ENCODE measurements at regions not wholly inside any gene's neighbourhood (a gene's known extent, or its start where the extent isn't known, plus 50 kb on each side); places are given as distances from the start of the nearest gene placed in this dataset.

GRCh38 chr17:27984816-27985215 lies 57.7 kb upstream of the NLK start:
- CTCF ChIA-PET = interaction anchor here (0.7 kb wide), 1 partner anchor 24 kb away, joined by 3 read pairs; no protein-coding TSS in a partner anchor
- TF ChIP-seq, protein P1, sequence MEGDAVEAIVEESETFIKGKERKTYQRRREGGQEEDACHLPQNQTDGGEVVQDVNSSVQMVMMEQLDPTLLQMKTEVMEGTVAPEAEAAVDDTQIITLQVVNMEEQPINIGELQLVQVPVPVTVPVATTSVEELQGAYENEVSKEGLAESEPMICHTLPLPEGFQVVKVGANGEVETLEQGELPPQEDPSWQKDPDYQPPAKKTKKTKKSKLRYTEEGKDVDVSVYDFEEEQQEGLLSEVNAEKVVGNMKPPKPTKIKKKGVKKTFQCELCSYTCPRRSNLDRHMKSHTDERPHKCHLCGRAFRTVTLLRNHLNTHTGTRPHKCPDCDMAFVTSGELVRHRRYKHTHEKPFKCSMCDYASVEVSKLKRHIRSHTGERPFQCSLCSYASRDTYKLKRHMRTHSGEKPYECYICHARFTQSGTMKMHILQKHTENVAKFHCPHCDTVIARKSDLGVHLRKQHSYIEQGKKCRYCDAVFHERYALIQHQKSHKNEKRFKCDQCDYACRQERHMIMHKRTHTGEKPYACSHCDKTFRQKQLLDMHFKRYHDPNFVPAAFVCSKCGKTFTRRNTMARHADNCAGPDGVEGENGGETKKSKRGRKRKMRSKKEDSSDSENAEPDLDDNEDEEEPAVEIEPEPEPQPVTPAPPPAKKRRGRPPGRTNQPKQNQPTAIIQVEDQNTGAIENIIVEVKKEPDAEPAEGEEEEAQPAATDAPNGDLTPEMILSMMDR (conservative IDR thresholded peaks at IDR 0.05; ENCODE audit: low read depth, low read length) = no peak
- no peak for TF ChIP-seq EZH2 (IDR thresholded peaks at IDR 0.05; ENCODE audit: borderline replicate concordance, low read depth, low read length, poor library complexity, severe bottlenecking)
- peak; percentile 70 for DNase-seq (ENCODE audit: low spot score)
- H3K9me3 ChIP-seq (ENCODE audit: low read depth, low read length, poor library complexity, severe bottlenecking) = no peaks in the 10 kb centered on the region
- no peak overlapping the region for H3K27ac ChIP-seq (ENCODE audit: low read depth, low read length, poor library complexity, severe bottlenecking)
- POLR2A ChIA-PET (ENCODE audit: low non-redundant PET) = no interaction called here
- H3K4me3 ChIP-seq (ENCODE audit: low read depth, low read length, poor library complexity, severe bottlenecking) = peak overlapping the region; percentile 10
- H3K27me3 ChIP-seq (replicated peaks; ENCODE audit: insufficient read depth, low read depth, low read length, poor library complexity) = no peaks in the 10 kb centered on the region
- intact Hi-C loops (cut with micrococcal nuclease; ENCODE audit: unreplicated experiment) = no loop called here
- BruUV-seq (replicated peaks) = no TSS peak
- no peaks in the 10 kb centered on the region for H3K36me3 ChIP-seq (ENCODE audit: insufficient read depth, low read length, poor library complexity, severe bottlenecking)
- peaks cover 25% of the 10 kb centered on the region for H3K4me1 ChIP-seq (ENCODE audit: insufficient read depth, low read length, poor library complexity, severe bottlenecking)

DNA sequence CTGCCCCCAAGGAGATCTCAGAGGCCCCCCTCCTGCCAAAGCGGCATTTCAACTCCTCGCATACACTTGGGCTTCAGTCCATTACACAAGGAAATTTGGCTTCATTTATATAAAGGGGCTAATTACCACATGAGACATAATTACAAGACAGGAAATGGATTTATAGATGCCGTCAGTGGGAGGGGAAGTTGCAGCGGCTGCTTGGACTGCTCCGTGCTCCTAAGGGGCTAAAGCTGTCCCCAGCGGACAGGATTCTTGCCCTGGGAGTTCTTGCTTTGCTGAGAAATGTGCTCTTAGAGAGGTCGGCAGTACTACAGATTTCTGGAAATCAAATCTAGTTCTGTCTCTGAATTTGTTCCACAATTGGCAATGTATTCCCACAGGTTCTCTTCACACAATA lies 57.2 kb upstream of the NLK start:
- Histone ChIP-seq H3K4me3 (ENCODE audit: low read depth, low read length, poor library complexity, severe bottlenecking) (peak overlapping the region; percentile 10), H3K27me3 (replicated peaks; ENCODE audit: insufficient read depth, low read depth, low read length, poor library complexity) (no peaks in the 10 kb centered on the region), H3K4me1 (ENCODE audit: insufficient read depth, low read length, poor library complexity, severe bottlenecking) (peaks cover 25% of the 10 kb centered on the region), H3K27ac (ENCODE audit: low read depth, low read length, poor library complexity, severe bottlenecking) (peak overlapping the region; percentile 58), H3K36me3 (ENCODE audit: insufficient read depth, low read length, poor library complexity, severe bottlenecking) (no peaks in the 10 kb centered on the region), H3K9me3 (ENCODE audit: low read depth, low read length, poor library complexity, severe bottlenecking) (no peaks in the 10 kb centered on the region)
- intact Hi-C loops (cut with micrococcal nuclease; ENCODE audit: unreplicated experiment) = no loop called here
- BruUV-seq (replicated peaks) = no TSS peak
- POLR2A ChIA-PET (ENCODE audit: low non-redundant PET) = no interaction called here
- DNase-seq (ENCODE audit: low spot score) = peak; percentile 92
- CTCF ChIA-PET = interaction anchor here (0.7 kb wide), 1 partner anchor 23 kb away, joined by 3 read pairs; no protein-coding TSS in a partner anchor
- TF ChIP-seq EZH2 (IDR thresholded peaks at IDR 0.05; ENCODE audit: borderline replicate concordance, low read depth, low read length, poor library complexity, severe bottlenecking) = no peak
- TF ChIP-seq, protein P1 (conservative IDR thresholded peaks at IDR 0.05; ENCODE audit: low read depth, low read length) = no peak

DNA sequence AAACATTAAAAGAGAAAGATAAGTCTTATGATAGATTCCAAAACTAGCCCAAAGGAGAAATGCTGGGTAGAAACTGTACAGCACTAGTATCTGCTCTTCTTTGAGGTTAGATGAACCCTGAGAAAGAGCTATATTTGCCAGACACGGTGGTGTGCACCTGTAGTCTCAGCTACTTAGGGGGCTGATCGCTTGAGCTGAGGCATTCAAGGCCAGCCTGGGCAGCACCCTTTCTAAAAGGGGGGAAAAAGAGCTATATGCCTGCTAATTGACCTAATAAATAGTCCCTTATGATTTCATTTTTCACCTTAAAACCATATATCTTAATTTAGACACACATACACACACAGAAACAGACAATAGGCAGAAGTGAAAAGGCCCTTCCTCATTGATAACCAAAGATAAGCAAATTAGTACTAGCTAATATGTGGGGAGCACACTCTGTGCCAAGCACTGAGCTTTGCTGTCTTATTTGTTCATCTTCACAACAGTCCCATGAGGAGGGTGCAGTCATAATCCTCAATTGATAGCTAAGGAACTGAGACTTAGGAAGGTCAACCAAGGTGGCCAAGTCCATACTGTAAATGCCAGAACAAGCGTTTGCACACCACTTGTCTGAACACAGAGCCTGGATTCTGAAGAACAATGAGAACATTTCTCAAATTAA lies 56.6 kb upstream of the NLK start:
- H3K4me1 ChIP-seq (ENCODE audit: insufficient read depth, low read length, poor library complexity, severe bottlenecking) = peaks cover 25% of the 10 kb centered on the region
- POLR2A ChIA-PET (ENCODE audit: low non-redundant PET) = no interaction called here
- H3K36me3 ChIP-seq (ENCODE audit: insufficient read depth, low read length, poor library complexity, severe bottlenecking) = no peaks in the 10 kb centered on the region
- intact Hi-C loops (cut with micrococcal nuclease; ENCODE audit: unreplicated experiment) = no loop called here
- BruUV-seq (replicated peaks) = no TSS peak
- no peak overlapping the region for H3K4me3 ChIP-seq (ENCODE audit: low read depth, low read length, poor library complexity, severe bottlenecking)
- no peaks in the 10 kb centered on the region for H3K9me3 ChIP-seq (ENCODE audit: low read depth, low read length, poor library complexity, severe bottlenecking)
- no peak for TF ChIP-seq EZH2 (IDR thresholded peaks at IDR 0.05; ENCODE audit: borderline replicate concordance, low read depth, low read length, poor library complexity, severe bottlenecking)
- TF ChIP-seq, protein P1 (conservative IDR thresholded peaks at IDR 0.05; ENCODE audit: low read depth, low read length) = no peak
- H3K27ac ChIP-seq (ENCODE audit: low read depth, low read length, poor library complexity, severe bottlenecking) = peak overlapping the region; percentile 58
- no peaks in the 10 kb centered on the region for H3K27me3 ChIP-seq (replicated peaks; ENCODE audit: insufficient read depth, low read depth, low read length, poor library complexity)
- no peak for DNase-seq (ENCODE audit: low spot score)
- CTCF ChIA-PET = no interaction called here
